KMS-11 (cell line): ENCODE measurements at regions not wholly inside any gene's neighbourhood (a gene's known extent, or its start where the extent isn't known, plus 50 kb on each side); places are given as distances from the start of the nearest gene placed in this dataset.

Experiments used
- H2AFZ ChIP-seq: fragments of 200-600 bp; sonication (generic); 2 replicates; pipeline ENCODE4 v1.6.1; 2016; ENCODE audit warnings: antibody characterized with exemption, mixed run types, low read depth
- H3K27ac ChIP-seq: fragments of 200-600 bp; sonication (generic); 2 replicates; pipeline ENCODE4 v1.6.1; 2016; ENCODE audit warnings: mild to moderate bottlenecking, mixed run types
- H3K27me3 ChIP-seq: fragments of 200-600 bp; sonication (generic); 2 replicates; pipeline ENCODE4 v1.6.1; 2017; ENCODE audit warnings: mild to moderate bottlenecking, low read depth, mixed run types, moderate library complexity; ENCODE audit not compliant: insufficient read depth
- H3K36me3 ChIP-seq: fragments of 200-600 bp; sonication (generic); 2 replicates; pipeline ENCODE4 v1.6.1; 2017; ENCODE audit warnings: mild to moderate bottlenecking, mixed run types; ENCODE audit not compliant: insufficient read depth
- H3K4me1 ChIP-seq: fragments of 200-600 bp; sonication (generic); 2 replicates; pipeline ENCODE4 v1.6.1; 2016; ENCODE audit warnings: mild to moderate bottlenecking, low read depth, mixed run types; ENCODE audit not compliant: poor library complexity, severe bottlenecking
- H3K4me2 ChIP-seq: fragments of 200-600 bp; sonication (generic); 2 replicates; pipeline ENCODE4 v1.7.0; 2016; ENCODE audit warnings: mild to moderate bottlenecking, mixed run types
- H3K4me3 ChIP-seq: fragments of 200-600 bp; sonication (generic); IDR thresholded peaks from 2 replicates; pipeline ENCODE4 v1.6.1; 2017; ENCODE audit warnings: low read depth, low read length, mixed read lengths; ENCODE audit not compliant: insufficient read depth
- H3K79me2 ChIP-seq: fragments of 200-600 bp; sonication (generic); 2 replicates; pipeline ENCODE4 v1.6.1; 2016; ENCODE audit warnings: low read depth, mixed run types; ENCODE audit not compliant: insufficient read depth
- H3K9ac ChIP-seq: fragments of 200-600 bp; sonication (generic); 2 replicates; pipeline ENCODE4 v1.6.1; 2016; ENCODE audit warnings: mild to moderate bottlenecking, mixed run types
- H4K20me1 ChIP-seq: fragments of 200-600 bp; sonication (generic); 2 replicates; pipeline ENCODE4 v1.6.1; 2016; ENCODE audit warnings: mild to moderate bottlenecking, mixed run types; ENCODE audit not compliant: insufficient read depth
- TF ChIP-seq, protein P1 (sequence below): fragments of 200-600 bp; sonication (generic); conservative IDR thresholded peaks from 2 replicates; pipeline ENCODE4 v1.6.1; 2017; ENCODE audit warnings: low read depth, mild to moderate bottlenecking, antibody characterized with exemption, low read length, moderate library complexity, mixed read lengths

DNA sequence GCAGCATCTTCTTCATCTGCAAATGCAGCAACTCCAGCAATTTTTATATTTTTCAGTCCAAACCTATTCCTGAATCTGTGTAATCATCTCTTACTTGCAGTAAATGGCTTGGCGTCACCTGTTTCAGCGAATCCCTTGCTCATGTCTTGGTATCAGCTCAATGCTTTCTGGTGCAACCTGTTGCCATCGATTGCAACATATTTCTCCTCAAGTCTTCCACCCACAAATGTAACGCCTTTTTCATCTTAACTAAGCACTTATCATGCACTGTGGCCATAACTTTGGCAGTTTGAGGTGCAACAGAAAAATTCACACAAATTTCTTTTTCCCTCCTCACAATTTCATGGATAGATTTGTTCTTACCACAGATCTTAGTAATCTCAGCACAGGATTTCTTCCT is 168.3 kb downstream of the HERPUD2 start:
- Histone ChIP-seq H3K27ac (no peak overlapping the region), H3K4me2 (no peak overlapping the region), H3K36me3 (no peaks in the 10 kb centered on the region), H3K27me3 (no peaks in the 10 kb centered on the region), H4K20me1 (no peaks in the 10 kb centered on the region), H3K4me3 (no peak overlapping the region), H3K9ac (no peak overlapping the region), H2AFZ (no peak overlapping the region), H3K4me1 (no peaks in the 10 kb centered on the region), H3K79me2 (no peaks in the 10 kb centered on the region)
- TF ChIP-seq, protein P1, sequence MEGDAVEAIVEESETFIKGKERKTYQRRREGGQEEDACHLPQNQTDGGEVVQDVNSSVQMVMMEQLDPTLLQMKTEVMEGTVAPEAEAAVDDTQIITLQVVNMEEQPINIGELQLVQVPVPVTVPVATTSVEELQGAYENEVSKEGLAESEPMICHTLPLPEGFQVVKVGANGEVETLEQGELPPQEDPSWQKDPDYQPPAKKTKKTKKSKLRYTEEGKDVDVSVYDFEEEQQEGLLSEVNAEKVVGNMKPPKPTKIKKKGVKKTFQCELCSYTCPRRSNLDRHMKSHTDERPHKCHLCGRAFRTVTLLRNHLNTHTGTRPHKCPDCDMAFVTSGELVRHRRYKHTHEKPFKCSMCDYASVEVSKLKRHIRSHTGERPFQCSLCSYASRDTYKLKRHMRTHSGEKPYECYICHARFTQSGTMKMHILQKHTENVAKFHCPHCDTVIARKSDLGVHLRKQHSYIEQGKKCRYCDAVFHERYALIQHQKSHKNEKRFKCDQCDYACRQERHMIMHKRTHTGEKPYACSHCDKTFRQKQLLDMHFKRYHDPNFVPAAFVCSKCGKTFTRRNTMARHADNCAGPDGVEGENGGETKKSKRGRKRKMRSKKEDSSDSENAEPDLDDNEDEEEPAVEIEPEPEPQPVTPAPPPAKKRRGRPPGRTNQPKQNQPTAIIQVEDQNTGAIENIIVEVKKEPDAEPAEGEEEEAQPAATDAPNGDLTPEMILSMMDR, result no peak

- H3K79me2 ChIP-seq, result no peaks in the 10 kb centered on the region
- H3K4me2 ChIP-seq, result no peak overlapping the region
- H3K36me3 ChIP-seq, result no peaks in the 10 kb centered on the region
- no peak overlapping the region for H3K27ac ChIP-seq
- H3K4me3 ChIP-seq, result no peak overlapping the region
- no peaks in the 10 kb centered on the region for H3K4me1 ChIP-seq
- H3K9ac ChIP-seq, result no peak overlapping the region
- TF ChIP-seq, protein P1, result no peak
- H3K27me3 ChIP-seq, result no peaks in the 10 kb centered on the region
- no peaks in the 10 kb centered on the region for H4K20me1 ChIP-seq
- no peak overlapping the region for H2AFZ ChIP-seq
Observed at GRCh38 chr7:35524112-35524804, 170.7 kb downstream of the HERPUD2 start.

DNA sequence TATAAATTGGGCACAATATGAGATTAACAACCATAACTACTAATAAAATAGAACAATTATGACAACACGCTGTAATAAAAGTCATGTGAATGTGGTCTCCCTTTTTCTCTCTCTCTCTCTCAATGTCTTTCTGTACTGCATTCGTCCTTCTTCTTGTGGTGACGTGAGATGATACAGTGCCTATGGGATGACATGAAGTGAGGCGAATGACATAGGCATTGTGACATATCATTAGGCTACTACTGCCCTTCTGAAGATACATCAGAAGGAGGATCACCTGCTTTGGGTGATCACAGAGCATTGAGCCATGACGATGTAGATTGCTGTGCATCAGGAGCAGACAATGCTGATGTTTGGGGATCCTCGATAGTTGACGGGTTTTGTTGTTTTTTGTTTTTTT is 171.6 kb downstream of the HERPUD2 start:
- Histone ChIP-seq H3K36me3 (no peaks in the 10 kb centered on the region), H3K4me3 (no peak overlapping the region), H2AFZ (no peak overlapping the region), H3K27me3 (no peaks in the 10 kb centered on the region), H3K4me1 (no peaks in the 10 kb centered on the region), H4K20me1 (no peaks in the 10 kb centered on the region), H3K4me2 (no peak overlapping the region), H3K27ac (no peak overlapping the region), H3K79me2 (no peaks in the 10 kb centered on the region), H3K9ac (no peak overlapping the region)
- TF ChIP-seq, protein P1, result no peak

- Histone ChIP-seq H3K9ac (no peak overlapping the region), H3K4me2 (no peak overlapping the region), H3K36me3 (no peaks in the 10 kb centered on the region), H3K79me2 (no peaks in the 10 kb centered on the region), H3K27ac (no peak overlapping the region), H2AFZ (no peak overlapping the region), H3K4me1 (no peaks in the 10 kb centered on the region), H4K20me1 (no peaks in the 10 kb centered on the region), H3K4me3 (no peak overlapping the region), H3K27me3 (no peaks in the 10 kb centered on the region)
- TF ChIP-seq, protein P1, result no peak
Observed at GRCh38 chr7:35522697-35523096, 172.2 kb downstream of the HERPUD2 start.
